ENCODE measurements at regions not wholly inside any gene's neighbourhood (a gene's known extent, or its start where the extent isn't known, plus 50 kb on each side); places are given as distances from the start of the nearest gene placed in this dataset.

DNA sequence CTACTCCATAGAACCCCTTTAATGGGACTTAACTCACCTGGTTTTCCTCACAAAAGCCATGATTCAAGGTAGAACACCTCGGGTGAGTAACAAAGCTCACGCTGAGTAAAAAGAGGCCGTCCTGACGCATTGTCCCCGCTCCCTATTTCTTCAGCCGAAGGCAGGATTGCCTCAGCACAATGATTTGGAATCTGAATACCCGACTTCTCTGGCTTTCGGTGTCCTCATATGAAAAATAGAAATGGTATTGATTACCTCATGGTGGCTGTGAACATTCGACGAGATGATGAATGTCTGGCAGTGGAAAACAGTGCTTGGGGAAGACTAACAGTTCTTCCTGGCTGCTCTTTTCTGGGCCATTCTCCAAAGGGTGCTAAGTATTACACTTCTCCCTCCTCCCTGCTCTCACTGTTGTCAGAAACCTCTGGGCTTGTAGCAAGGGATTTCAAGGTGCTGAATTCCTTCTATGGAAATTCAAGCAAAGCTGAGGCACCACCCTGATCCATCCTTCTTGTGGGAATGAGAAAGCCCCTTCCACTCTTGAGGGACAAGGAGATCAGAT, 148.3 kb downstream of the C1orf94 start:
- intact Hi-C loops (cut with micrococcal nuclease): no loop called here
- no peak overlapping the region for H3K4me3 ChIP-seq
- DNase-seq: no peak
- H3K9me3 ChIP-seq (replicated peaks): no peaks in the 10 kb centered on the region
- H3K36me3 ChIP-seq: no peaks in the 10 kb centered on the region
- no peak overlapping the region for H3K27ac ChIP-seq (replicated peaks)
- H3K27me3 ChIP-seq (ENCODE audit: low read depth): peaks cover 79% of the 10 kb centered on the region
- no peaks in the 10 kb centered on the region for H3K4me1 ChIP-seq
- TF ChIP-seq, protein P1, sequence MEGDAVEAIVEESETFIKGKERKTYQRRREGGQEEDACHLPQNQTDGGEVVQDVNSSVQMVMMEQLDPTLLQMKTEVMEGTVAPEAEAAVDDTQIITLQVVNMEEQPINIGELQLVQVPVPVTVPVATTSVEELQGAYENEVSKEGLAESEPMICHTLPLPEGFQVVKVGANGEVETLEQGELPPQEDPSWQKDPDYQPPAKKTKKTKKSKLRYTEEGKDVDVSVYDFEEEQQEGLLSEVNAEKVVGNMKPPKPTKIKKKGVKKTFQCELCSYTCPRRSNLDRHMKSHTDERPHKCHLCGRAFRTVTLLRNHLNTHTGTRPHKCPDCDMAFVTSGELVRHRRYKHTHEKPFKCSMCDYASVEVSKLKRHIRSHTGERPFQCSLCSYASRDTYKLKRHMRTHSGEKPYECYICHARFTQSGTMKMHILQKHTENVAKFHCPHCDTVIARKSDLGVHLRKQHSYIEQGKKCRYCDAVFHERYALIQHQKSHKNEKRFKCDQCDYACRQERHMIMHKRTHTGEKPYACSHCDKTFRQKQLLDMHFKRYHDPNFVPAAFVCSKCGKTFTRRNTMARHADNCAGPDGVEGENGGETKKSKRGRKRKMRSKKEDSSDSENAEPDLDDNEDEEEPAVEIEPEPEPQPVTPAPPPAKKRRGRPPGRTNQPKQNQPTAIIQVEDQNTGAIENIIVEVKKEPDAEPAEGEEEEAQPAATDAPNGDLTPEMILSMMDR (IDR thresholded peaks at IDR 0.05; ENCODE audit: borderline replicate concordance): no peak

DNA sequence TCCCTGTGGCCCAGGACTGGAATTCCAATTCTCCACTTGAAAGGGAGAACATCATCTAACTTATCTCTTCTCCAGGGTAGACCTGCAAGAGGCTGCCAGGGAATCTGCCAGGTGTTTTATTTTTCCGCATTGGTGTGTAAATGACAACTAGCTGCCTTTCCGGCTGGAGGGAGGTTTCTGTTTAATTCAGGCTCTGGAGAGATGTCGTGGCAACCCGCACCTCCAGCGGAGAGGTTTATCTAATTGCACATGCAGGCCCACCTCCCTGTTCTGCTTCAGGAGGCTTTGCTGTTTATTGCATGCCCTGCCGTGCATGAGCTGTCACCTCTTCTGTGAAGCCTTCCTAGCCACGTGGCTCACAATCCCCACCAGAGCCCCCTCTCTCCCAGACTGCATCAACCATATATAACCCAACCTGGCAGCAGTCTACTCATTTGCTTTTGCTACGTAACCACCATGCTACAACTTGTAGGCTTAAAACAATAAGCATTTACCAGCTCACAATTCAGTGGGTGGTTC, 151.6 kb downstream of the C1orf94 start:
- no peak overlapping the region for H3K4me3 ChIP-seq
- H3K27ac ChIP-seq (replicated peaks): no peak overlapping the region
- no peaks in the 10 kb centered on the region for H3K9me3 ChIP-seq (replicated peaks)
- intact Hi-C loops (cut with micrococcal nuclease): no loop called here
- H3K4me1 ChIP-seq: no peaks in the 10 kb centered on the region
- H3K36me3 ChIP-seq: no peaks in the 10 kb centered on the region
- TF ChIP-seq, protein P1 (IDR thresholded peaks at IDR 0.05; ENCODE audit: borderline replicate concordance): no peak
- H3K27me3 ChIP-seq (ENCODE audit: low read depth): peaks cover 70% of the 10 kb centered on the region
- DNase-seq: no peak

DNA sequence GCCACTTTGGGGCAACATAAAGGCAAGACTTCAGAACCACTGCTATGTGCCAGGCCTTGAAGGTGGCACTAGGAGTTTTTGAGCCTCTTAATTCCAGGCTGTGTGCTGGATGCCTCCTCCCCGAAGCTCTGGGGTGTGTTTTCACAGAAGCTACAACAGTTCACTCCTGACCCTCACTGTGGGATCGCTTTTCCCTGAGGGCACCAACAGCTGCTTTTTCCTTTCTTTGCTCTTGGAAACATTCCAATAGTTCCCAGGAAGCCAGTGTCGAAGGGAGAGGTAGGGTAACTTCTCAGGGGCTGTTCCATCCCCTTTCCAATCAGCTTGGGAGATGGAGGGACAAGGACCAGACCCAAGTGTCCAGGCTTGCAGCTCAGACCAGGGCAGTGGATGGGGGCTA, 153.4 kb downstream of the C1orf94 start:
- intact Hi-C loops (cut with micrococcal nuclease): no loop called here
- Histone ChIP-seq H3K27ac (replicated peaks) (no peak overlapping the region), H3K36me3 (no peaks in the 10 kb centered on the region), H3K4me3 (no peak overlapping the region), H3K4me1 (no peaks in the 10 kb centered on the region), H3K27me3 (ENCODE audit: low read depth) (peaks cover 73% of the 10 kb centered on the region), H3K9me3 (replicated peaks) (no peaks in the 10 kb centered on the region)
- TF ChIP-seq, protein P1 (IDR thresholded peaks at IDR 0.05; ENCODE audit: borderline replicate concordance): no peak
- DNase-seq: no peak

DNA sequence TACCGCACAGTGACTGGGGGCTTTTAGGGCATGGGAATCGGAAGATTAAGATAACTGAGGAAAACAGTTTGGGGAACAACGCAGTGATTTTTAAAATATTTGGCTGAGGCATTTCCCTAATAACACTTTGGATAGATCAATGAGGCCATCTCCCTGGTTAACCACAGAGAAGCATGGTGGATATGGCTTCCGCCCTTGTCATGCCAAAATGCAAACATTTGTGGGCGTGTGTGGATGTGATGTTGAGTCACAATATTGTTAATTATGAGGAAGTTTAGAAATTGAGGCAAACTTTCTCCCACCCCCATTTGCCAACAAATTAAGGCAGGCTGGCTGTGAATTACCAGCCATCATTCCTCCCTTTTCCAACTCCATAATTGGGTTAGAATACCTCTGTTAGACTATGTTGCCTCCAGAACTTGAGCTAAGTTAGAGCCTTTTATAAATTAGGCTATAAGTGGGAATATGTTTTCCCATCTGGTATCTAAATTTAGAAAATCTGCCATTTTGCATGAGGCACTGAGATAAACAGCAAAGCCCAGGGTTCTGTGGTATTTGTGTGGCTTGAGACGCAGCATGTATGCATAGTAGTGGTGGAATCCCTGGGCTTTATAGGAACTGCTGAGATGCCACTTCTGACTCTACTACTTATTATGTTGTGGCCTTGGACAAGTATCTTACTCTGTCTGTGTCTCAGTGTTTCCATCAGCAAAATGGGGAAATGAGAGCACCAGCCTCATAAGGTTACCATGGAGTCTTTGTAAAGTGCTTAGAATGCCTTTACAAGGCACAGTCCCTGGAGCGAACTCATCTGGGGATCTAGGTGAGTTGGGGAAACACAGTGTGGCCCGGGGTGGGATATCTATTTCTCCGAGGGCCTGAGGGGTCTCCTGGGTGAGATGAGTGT, 154.6 kb downstream of the C1orf94 start:
- H3K4me1 ChIP-seq: no peaks in the 10 kb centered on the region
- intact Hi-C loops (cut with micrococcal nuclease): no loop called here
- no peak for DNase-seq

DNA sequence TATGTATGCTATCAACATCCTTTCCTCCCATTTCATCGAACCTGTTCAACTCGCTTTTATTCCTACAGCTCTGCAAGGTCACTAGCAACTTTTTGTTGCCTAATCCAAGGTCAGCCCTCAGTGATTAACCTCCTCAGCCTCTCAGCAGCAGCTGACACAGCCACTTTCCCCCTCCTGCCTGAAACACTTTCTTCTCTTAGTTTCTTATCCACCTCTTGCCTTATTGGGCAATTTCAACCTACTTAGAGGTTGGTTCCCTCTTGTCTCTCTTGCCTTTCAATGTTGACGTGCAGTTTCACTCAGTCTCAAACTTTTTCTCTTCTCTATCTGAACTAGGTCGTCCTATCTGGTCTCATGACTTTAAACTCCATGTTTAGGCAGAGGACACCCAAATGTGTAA, 156.3 kb downstream of the C1orf94 start:
- Histone ChIP-seq H3K4me3 (no peak overlapping the region), H3K36me3 (no peaks in the 10 kb centered on the region), H3K27me3 (ENCODE audit: low read depth) (peaks cover 68% of the 10 kb centered on the region), H3K9me3 (replicated peaks) (no peaks in the 10 kb centered on the region), H3K27ac (replicated peaks) (no peak overlapping the region), H3K4me1 (no peaks in the 10 kb centered on the region)
- no peak for DNase-seq
- intact Hi-C loops (cut with micrococcal nuclease): no loop called here
- TF ChIP-seq, protein P1 (IDR thresholded peaks at IDR 0.05; ENCODE audit: borderline replicate concordance): no peak

More for the DNA sequence above, 154.6 kb downstream of the C1orf94 start:
- Histone ChIP-seq H3K27ac (replicated peaks) (no peak overlapping the region), H3K27me3 (ENCODE audit: low read depth) (peaks cover 69% of the 10 kb centered on the region), H3K36me3 (no peaks in the 10 kb centered on the region), H3K9me3 (replicated peaks) (no peaks in the 10 kb centered on the region), H3K4me3 (no peak overlapping the region)
- TF ChIP-seq, protein P1 (IDR thresholded peaks at IDR 0.05; ENCODE audit: borderline replicate concordance): no peak

Data from left ventricle myocardium inferior (tissue), 1 donor.